ENCODE measurements at regions not wholly inside any gene's neighbourhood (a gene's known extent, or its start where the extent isn't known, plus 50 kb on each side); places are given as distances from the start of the nearest gene placed in this dataset.

DNA sequence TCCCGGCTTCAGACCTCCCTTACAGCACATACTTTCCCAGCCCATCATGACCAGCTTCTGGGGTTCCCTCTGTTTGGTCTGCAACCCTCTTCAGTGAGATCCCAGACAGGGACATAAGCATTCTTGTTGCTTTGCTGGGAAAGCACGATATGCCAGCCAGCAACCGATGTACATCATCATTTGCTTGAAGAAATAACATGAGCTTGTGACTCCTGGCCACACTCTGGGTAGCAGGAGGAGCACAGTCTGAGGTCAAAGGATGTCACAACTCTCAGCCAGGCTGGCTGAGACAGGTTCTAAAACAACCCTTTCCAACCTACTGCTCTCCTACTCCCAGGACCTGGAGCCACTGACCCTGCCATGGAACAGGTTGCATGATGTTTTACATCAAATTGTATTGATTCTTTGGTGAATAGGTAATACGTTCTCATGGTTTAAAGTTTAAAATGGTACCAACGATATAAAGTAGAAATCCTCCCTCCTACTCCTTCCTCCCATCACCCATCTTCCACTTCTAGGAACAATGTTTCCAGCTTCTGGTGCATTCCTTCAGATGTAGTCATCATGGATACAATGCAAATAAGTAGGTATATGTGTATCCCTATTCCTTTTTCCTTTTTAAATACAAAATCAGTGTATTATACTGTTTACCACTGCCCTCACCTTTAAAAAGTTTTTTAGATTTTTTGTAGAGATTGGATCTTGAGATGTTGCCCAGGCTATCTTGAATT lies 190.3 kb downstream of the OPA1 start:
- TF ChIP-seq, protein P1, sequence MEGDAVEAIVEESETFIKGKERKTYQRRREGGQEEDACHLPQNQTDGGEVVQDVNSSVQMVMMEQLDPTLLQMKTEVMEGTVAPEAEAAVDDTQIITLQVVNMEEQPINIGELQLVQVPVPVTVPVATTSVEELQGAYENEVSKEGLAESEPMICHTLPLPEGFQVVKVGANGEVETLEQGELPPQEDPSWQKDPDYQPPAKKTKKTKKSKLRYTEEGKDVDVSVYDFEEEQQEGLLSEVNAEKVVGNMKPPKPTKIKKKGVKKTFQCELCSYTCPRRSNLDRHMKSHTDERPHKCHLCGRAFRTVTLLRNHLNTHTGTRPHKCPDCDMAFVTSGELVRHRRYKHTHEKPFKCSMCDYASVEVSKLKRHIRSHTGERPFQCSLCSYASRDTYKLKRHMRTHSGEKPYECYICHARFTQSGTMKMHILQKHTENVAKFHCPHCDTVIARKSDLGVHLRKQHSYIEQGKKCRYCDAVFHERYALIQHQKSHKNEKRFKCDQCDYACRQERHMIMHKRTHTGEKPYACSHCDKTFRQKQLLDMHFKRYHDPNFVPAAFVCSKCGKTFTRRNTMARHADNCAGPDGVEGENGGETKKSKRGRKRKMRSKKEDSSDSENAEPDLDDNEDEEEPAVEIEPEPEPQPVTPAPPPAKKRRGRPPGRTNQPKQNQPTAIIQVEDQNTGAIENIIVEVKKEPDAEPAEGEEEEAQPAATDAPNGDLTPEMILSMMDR (IDR thresholded peaks at IDR 0.05; ENCODE audit: low read depth, low read length): no peak
- in situ Hi-C loops (cut with HindIII; ENCODE audit: low sequenced_read_pairs): no loop called here
- DNase-seq (ENCODE audit: low read depth, low spot score): no peak
- no peak overlapping the region for H3K4me3 ChIP-seq (ENCODE audit: low read depth, low read length)

GRCh38 chr3:193784822-193785221 lies 191.8 kb downstream of the OPA1 start:
- TF ChIP-seq, protein P1 (IDR thresholded peaks at IDR 0.05; ENCODE audit: low read depth, low read length): no peak
- DNase-seq (ENCODE audit: low read depth, low spot score): no peak
- in situ Hi-C loops (cut with HindIII; ENCODE audit: low sequenced_read_pairs): no loop called here
- H3K4me3 ChIP-seq (ENCODE audit: low read depth, low read length): no peak overlapping the region

DNA sequence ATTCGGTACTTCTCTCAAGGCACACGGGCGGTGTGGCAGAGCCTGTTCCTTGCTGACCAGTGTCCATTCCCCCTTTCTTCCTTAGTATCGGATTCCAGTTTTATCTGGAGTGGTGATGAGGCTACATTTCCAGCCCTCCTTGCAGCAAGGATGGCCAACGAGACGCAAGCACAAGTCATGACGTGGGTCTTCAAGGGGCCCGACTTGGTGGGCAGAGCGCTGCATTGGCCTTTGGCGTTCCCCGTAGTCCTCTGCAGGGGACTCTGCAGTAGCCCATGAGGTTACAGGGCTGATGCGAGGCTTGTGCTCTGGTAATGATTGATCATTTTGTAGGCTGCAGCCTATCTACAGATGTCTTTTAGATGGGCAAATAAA lies 194.5 kb downstream of the OPA1 start:
- in situ Hi-C loops (cut with HindIII; ENCODE audit: low sequenced_read_pairs): no loop called here
- TF ChIP-seq, protein P1 (IDR thresholded peaks at IDR 0.05; ENCODE audit: low read depth, low read length): no peak
- H3K4me3 ChIP-seq (ENCODE audit: low read depth, low read length): no peak overlapping the region
- no peak for DNase-seq (ENCODE audit: low read depth, low spot score)

- DNase-seq (ENCODE audit: low read depth, low spot score): peak; percentile 68
- TF ChIP-seq, protein P1 (IDR thresholded peaks at IDR 0.05; ENCODE audit: low read depth, low read length): peak; percentile 87
- in situ Hi-C loops (cut with HindIII; ENCODE audit: low sequenced_read_pairs): no loop called here
- H3K4me3 ChIP-seq (ENCODE audit: low read depth, low read length): no peak overlapping the region
These were observed 195.4 kb downstream of the OPA1 start for GRCh38 chr3:193788189-193788991.

- DNase-seq (ENCODE audit: low read depth, low spot score): no peak
- H3K4me3 ChIP-seq (ENCODE audit: low read depth, low read length): no peak overlapping the region
- in situ Hi-C loops (cut with HindIII; ENCODE audit: low sequenced_read_pairs): no loop called here
- TF ChIP-seq, protein P1 (IDR thresholded peaks at IDR 0.05; ENCODE audit: low read depth, low read length): no peak
These were observed 196.4 kb downstream of the OPA1 start for GRCh38 chr3:193789455-193789854.

- TF ChIP-seq, protein P1 (IDR thresholded peaks at IDR 0.05; ENCODE audit: low read depth, low read length): no peak
- DNase-seq (ENCODE audit: low read depth, low spot score): no peak
- H3K4me3 ChIP-seq (ENCODE audit: low read depth, low read length): no peak overlapping the region
- in situ Hi-C loops (cut with HindIII; ENCODE audit: low sequenced_read_pairs): no loop called here
These were observed 197.3 kb downstream of the OPA1 start for GRCh38 chr3:193790086-193790990.

All from astrocyte of the spinal cord (primary cell).